Loucy (cell line): ENCODE measurements at regions not wholly inside any gene's neighbourhood (a gene's known extent, or its start where the extent isn't known, plus 50 kb on each side); places are given as distances from the start of the nearest gene placed in this dataset.

Source experiments
- CTCF ChIP-seq: fragments of 200-600 bp; sonication (generic); conservative IDR thresholded peaks from 2 replicates; pipeline ENCODE4 v1.5.1; 2014; ENCODE audit warnings: mild to moderate bottlenecking, antibody characterized with exemption, low read length
- EZH2phosphoT487 ChIP-seq: fragments of 200-600 bp; IDR thresholded peaks from 2 replicates; pipeline ENCODE4 v1.6.1; 2018; ENCODE audit warnings: antibody characterized with exemption, mild to moderate bottlenecking, moderate library complexity, borderline replicate concordance

- TF ChIP-seq EZH2phosphoT487 (no peak), CTCF (no peak)
These were observed 425.8 kb downstream of the TMEM121 start for GRCh38 chr14:105952222-105952621.
